ENCODE measurements at regions not wholly inside any gene's neighbourhood (a gene's known extent, or its start where the extent isn't known, plus 50 kb on each side); places are given as distances from the start of the nearest gene placed in this dataset.

- no peak for TF ChIP-seq CTCF (conservative IDR thresholded peaks at IDR 0.05; ENCODE audit: low read length)
- TF ChIP-seq EZH2phosphoT487 (IDR thresholded peaks at IDR 0.05; ENCODE audit: borderline replicate concordance, low read depth, low read length): no peak
Observed at GRCh38 chr4:11037637-11038036, 353.1 kb upstream of the CLNK start.
